ENCODE measurements at regions not wholly inside any gene's neighbourhood (a gene's known extent, or its start where the extent isn't known, plus 50 kb on each side); places are given as distances from the start of the nearest gene placed in this dataset.
"Not testable (repeated sequence)": the region's sequence is repeated elsewhere in the genome, so short reads cannot be mapped to it uniquely, and the experiment has no call there.

DNA sequence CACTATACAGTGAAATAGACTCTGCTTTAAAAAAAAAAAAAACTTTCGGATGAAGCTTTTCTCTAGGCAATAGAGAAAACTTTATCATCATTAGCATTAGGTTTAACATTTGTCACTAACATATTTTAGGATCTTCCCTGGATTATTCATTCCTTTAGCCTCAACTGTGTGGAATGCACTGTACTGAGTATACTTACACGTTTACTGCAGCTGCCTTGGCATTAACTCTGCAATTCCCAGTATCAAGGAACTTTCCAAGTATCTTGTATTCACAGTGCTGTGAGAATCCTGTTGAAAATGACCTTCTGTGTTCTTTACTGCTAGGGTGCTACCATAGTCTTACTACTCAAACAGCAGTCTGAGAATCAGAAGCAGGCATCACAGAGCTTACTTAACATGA lies 328.2 kb upstream of the COL3A1 start:
- DNase-seq (ENCODE audit: low spot score): no peak

DNA sequence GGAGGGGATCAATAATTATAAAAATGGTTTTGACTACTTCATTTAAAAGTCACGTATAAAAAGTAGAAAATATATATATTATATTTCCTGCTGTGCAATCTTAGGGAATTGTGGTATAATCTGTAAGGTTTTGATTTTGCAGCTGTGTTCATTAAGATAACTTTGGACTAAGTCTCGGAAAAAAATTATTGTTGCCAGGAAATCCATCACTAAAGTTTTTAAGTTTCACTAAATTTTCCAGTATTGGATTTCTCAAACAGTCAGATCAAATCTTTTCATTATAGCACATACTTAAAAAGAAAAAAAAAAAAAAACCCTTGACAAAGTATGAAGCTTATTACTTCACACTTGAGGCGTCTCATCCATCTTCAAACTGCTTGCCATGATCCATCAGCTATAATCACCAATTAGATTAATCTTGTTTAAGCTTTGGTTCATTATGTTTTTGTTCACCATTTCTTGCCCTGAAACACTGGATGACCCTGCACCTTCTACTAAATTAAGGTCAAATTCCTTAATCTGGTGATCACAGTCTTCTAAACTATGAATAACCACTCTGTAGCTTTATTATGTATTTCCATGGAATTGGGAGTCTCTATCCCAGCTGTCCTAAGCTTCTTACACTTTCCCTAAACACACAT lies 326.6 kb upstream of the COL3A1 start:
- DNase-seq (ENCODE audit: low spot score): no peak

DNA sequence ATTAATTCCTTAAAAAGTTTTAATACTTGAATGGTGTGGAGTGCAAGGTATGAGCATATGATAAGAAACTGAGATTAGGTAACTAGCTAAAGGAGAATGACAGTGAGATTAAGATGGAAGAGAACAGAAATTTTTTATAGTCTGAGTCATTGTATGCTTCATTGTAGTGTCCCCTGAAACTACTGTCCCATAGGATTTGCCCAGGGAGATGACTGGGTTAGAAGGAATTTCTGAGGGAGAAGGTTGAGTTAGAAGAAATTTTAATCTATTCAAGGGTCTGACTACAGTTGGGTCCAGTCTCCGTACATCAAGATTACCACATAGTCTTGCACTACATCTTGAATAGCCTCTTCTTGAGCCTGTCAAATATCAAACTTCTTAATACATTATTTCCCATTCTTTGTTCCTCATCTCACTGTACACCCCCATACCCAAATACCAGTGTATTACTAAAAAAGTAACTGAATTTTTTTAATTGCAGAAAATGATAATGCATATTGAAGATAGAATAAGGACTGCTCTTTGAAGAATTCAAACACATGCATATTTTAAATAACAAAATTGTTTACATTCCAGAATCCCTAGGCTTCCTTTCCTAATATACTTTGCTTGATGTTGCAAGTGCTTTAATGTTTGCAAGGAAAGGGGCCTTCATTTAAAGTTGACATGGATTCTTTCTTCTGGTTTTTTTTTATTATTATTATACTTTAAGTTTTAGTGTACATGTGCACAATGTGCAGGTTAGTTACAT lies 314.3 kb upstream of the COL3A1 start:
- no peak for DNase-seq (ENCODE audit: low spot score)

DNA sequence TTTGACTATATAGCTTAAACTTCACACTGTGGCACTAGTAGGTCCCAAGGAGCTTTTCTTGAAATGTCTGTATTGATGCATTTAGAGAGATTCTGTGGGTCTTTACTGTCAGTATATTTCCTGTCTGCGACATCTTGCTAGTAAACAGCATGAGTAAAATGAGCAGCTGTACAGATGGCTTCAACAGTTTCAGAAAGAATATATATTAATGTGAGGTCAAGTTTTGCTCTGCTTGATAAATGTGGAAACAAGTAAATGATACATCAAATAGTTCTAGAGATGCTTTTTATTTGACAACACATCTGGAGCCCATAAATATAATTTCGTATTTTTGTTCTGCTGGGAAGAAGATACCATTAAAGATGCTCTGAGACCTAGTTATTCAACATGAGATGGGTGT lies 310.9 kb upstream of the COL3A1 start:
- no peak for DNase-seq (ENCODE audit: low spot score)

DNA sequence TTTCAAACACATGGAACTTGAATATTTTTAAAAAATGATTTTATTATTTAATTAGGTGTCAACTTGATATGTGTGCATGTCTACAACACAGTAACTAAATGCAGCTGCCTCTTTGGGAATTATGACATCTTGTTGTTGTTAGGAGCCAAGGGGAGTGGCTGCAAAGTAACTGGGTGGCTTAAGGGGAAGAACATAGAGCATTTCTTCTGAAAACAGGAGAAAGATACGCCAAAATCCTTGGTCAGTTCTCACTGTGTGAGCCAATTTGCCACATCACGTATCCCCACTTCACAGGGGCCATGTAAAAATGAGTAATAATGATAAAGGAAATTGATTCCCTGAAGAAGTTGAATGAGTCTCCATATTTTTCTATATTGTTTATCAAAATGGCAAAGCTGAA lies 309.8 kb upstream of the COL3A1 start:
- DNase-seq (ENCODE audit: low spot score): peak; percentile 58

DNA sequence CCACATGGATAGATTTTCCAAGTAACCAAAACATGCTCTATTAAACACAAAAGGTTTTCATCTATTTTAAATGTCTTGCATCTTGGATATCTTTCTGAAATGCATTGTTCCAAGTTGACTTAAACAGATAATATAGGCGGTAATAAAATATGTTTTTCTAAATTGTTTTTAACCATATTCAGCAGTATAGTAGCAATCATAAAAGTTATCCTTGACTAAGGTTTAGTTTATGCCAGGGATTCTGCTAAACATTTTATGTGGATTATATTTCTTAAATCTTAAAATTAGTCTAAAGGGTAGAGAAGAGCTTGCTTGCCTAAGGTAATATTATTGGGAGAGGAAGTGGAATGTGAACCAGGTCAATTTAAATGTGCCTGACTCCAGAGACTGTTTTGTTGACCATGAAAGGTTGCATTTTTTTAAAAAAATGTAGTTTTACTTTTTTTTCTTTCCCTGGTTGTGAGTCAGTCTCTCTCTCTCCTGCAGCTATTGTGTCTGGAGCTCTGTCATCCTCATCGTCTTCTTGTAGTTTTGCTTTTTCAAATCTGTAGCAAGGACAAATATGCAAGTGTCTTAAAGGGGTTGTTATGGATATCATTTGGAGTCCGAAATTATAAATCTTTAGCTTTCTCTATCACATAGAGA lies 309.1 kb upstream of the COL3A1 start:
- DNase-seq (ENCODE audit: low spot score): no peak

DNA sequence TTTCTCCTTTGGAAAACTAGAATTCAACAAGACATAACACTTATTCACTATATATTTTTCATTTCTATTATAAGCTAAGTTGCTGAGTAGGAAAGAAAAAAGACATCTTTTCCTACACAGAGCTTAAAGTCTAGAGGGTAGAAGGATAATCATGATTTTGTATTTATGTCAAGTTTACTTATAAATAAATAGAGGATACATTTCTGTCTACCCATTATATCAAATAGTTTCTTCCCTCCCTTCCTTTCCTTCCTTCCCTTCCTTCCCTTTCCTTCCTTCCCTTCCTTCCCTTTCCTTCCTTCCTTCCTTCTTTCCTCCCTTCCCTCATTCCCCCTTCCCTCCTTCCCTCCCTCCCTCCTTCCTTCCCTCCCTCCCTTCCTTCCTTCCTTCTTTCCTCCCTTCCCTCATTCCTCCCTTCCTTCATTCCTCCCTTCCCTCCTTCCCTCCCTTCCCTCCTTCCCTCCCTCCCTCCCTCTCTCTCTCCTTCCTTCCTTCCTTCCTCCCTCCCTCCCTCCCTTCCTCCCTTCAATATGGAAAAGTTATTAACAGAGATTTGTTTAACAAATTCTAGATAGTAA lies 308.4 kb upstream of the COL3A1 start:
- no peak for DNase-seq (ENCODE audit: low spot score)

DNA sequence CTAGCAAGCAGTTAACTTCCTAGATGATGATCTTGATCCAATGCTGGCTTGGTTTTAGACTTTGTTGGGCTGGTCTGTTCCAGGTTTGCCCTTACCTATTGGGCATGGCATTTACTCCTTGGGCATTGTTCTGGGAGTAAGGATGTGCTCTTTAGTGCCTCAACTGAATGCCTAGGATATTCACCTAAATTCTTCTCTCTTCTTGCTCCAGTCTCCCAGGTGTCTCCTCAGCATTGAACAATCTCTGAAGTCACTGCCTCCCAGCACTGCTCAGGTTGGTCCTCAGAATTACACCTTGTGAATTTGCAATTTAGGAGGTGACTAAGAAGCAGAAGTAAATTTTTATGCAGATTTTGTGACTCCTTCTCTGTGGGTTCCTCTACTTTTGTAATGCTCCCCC lies 307.7 kb upstream of the COL3A1 start:
- no peak for DNase-seq (ENCODE audit: low spot score)

DNA sequence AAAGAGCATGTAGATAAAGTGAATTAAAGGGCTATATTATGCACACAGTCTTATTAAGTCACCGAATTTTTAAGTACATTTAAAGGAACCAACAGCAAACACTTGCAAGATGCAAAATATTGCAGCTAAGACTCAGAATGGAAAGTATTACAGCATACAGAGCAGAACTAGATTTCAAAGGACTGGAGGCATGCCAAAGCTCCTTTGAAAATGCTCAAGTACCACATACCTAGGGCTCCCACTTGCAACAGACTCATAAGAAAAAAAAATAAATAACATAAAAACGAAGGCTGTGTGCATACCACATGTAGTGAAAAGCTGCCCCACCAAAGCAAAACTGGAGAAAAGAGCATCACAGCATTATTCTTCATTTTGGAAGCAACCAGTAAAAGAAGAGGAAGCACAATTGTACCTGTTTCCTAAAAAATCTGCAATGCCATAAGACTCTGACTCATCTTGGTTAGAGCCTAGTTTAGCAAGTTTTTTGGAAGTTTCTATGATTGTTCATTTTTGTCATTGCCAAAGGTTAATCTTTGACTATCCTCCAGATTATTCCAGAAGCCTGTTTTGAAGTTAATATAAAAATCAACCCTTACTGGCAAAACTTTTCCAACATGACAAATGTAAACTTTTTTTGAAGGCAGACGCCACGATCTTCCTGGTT lies 306.0 kb upstream of the COL3A1 start:
- DNase-seq (ENCODE audit: low spot score): no peak

DNA sequence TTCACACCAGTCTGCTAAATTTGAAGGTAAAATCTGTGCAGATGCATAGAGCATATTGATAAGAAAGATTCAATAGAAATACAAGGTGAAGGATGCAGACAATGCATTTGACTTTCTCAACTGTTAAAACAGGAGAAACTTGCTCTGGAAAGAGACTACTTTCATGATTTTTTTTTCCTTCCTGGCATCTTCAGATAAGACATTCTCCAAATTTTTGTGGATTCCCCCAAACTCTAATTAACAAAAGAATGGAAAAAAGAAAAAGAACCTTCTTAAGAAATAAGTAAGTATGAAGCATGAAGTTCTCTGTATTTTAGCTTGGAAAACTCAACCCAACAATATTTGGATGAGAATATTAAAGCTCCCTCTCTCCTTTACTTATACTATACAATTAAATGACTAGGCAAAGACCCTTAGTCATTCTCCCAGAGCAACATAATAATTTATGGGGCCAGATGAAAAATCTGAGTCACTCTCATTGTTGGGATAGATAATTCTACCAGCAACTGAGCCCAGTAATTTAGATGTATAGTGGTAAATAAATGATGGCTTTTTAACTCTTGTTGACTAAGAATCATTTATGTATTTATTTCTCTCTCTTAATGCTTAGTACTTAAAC lies 298.7 kb upstream of the COL3A1 start:
- DNase-seq (ENCODE audit: low spot score): no peak

DNA sequence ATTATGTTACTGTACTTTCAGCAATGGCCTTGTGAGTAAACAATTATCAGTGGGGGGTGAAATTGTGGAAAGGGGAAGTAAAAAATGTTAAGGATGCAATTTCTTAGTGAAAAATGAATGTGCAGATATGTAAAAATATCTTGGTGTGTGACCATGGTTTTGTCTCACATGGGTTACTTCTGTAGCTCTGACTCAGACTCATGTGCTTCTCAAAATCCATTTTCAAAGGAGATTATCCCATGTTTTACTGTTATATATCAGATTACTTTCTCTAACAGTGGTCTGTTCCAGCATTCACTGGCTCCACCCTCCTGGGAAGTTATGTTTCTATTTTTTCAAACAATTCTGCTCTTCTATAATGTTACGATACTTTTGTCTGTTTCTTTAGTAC lies 298.2 kb upstream of the COL3A1 start:
- no peak for DNase-seq (ENCODE audit: low spot score)

DNA sequence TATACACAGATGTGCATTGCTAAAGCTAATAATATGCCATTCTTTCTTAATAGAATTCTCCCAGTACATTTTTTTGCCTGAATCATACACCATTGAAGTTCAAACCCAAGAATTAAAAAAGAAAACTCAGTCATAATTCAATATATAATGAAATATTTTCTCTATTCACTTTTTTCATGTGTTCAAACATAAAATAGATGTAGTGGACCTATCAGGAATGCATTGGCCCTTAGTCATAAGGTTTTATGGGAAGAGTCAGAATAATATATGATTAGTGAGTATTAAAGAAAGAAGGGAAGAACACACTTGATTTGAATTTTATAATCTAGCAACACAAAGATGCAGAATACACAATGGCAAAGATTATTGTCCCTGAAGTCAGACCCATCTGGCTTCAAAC lies 297.0 kb upstream of the COL3A1 start:
- DNase-seq (ENCODE audit: low spot score): no peak

DNA sequence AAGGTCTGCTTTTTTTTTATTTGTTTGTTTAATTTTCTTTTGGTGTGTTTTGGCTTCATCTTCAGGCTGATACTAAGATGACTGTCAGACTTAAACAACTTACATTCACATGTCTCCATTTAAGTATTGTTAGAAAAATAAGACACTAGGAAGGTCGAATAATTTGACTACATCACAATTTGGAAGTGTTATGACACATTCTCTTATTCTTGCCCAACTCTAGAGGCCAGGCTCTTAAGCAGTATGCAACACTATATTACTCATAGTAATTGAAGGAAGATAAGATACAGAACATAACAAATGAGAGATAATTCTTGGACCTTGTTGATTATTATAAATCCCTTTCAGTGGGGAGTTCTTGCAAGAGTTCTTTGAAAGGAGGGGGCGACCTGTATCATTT lies 295.3 kb upstream of the COL3A1 start:
- no peak for DNase-seq (ENCODE audit: low spot score)

DNA sequence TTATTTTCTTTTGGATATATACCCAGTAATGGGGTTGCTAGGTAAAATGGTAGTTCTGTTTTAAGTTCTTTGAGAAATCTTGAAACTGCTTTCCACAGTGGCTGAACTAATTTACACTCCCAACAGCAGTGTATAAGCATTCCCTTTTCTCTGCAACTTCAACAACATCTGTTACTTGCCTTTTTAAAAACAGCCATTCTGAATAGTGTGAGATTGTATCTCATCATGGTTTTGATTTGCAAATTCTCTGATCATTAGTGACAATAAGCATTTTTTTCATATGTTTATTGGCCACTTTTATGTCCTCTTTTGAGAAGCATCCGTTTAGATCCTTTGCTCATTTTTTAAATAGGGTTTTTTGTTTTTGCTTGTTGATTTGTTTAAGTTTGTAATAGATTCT lies 291.3 kb upstream of the COL3A1 start:
- DNase-seq (ENCODE audit: low spot score): no peak

DNA sequence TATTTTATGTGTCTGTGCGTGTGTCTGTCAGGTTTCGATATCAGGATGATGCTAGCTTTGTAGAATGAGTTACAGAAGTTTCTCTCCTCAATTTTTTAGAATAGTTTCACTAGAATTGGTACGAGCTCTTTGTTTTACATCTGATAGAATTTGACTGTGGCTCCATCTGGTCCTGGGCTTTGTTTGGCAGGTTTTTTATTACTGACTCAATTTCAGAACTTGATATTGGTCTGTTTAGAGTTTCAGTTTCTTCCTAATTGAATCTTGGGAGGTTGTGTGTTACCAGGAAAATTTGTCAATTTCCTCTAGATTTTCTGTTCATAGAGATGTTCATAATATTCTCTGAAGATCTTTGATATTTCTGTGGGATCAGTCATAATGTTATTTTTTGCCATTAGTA lies 289.4 kb upstream of the COL3A1 start:
- no peak for DNase-seq (ENCODE audit: low spot score)

DNA sequence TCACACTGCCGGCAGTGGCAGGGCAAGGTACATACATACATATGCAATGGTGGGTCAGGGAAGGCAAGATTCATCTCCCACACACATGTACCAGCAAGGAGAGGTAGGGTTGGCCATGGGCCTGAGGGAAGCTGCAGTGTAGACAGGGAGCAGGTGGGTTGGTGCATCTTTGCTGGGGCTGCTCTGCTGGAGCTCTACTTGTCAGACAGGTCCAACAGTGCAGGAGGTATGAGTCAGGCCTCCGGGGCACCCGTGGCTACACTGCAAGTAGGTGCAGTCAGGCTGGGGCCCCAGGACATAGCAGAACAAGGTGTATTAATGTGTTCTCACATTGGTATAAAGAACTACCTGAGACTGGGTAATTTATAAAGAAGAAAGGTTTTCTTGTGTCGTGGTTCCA lies 281.1 kb upstream of the COL3A1 start:
- DNase-seq (ENCODE audit: low spot score): no peak

DNA sequence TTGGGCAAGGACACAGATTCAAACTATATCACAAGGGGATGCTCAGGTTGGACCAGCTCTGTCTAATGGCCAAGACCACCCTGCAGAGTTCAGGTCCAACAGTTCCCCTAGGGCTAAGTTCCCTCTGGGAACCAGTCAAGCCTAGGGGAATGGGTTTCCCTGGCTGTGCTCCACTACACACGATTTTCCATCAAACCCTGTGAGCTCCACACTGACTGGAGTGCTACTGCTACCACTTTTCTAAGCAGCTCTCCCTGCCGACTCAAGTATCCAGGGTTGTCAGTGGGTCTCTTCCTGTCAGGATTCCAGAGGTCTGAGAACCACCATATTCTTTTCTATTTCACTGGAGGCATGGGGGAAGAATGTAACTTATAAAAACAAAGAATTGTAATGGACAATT lies 280.4 kb upstream of the COL3A1 start:
- no peak for DNase-seq (ENCODE audit: low spot score)

DNA sequence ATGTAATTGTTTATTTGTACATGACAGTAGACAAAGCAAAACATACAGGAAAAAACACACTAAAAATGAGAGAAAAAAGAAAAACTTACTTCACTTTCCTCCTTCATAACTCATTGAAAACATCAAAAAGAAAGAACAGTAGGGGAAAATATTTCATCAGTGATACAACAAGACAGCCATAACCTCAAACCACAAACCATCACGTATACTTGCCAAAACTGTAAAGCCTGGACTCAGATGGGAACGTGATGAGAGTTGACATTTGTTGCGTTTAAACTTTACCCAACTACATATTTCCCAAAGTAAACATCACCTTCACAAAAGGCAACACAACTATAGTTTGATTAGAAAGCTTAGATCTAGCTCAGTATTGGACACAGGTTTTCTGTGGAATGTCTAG lies 278.2 kb upstream of the COL3A1 start:
- no peak for DNase-seq (ENCODE audit: low spot score)

DNA sequence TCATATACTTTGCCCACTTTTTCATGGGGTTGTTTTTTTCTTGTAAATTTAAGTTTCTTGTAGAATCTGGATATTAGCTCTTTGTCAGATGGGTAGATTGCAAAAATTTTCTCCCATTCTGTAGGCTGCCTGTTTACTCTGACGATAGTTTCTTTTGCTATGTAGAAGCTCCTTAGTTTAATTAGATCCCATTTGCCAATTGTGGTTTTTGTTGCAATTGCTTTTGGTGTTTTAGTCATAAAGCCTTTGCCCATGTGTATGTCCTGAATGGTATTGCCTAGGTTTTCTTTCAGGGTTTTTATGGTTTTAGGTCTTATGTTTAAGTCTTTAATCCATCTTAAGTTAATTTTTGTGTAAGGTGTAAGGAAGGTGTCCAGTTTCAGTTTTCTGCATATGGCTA lies 276.0 kb upstream of the COL3A1 start:
- DNase-seq (ENCODE audit: low spot score): not testable (repeated sequence)

DNA sequence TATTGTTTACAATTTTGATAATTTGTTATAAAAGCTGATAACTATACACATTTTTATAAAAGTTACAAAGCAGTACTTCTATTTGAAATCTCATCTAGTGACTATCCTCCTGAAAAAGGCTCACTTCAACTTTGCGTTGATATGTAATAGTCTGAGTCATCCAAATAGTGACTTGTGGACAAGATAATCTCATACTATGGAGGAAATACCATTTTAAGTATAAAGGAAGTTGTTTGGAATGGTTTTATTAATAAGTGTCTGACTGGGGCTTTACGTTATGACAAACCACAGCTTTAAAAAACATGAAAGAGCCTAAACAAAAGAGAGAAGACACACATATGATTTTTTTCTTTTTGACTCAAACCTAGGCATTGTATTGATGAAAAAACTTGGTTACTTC lies 272.3 kb upstream of the COL3A1 start:
- no peak for DNase-seq (ENCODE audit: low spot score)

DNA sequence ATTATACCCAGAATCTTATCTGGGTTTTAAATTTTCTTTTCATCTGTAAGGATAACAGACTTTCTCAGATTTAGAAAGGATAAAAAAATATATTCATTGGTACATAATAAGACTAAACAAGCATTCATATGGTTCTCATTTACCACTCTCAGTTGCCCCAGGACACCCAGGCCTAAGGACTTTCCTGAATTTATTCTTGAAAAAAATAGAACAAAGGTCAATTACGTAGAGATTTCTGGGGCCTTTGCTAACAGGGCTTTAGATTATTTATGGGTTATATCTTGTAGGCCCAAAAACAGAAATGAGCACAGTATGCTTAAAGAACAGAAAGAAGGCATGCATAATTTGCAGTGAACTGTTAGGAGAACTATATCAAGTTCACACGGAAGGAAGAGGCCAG lies 269.0 kb upstream of the COL3A1 start:
- DNase-seq (ENCODE audit: low spot score): no peak

DNA sequence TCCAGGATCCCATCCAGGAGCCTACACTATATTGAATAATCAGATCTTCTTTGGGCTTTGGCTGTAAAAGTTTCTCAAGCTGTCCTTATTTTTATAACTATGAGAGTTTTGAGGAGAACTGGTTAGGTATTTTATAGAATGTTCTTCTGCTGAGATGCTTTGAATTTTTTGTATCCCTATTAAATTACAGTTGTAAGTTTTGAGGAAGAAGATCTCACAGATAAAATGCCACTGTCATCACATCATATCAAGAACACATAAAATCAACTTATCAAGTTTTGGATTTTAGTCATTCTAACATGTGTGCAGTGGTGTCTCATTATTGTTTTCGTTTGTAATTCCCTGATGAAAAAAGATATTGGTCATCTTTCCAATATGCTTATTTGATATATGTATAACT lies 260.2 kb upstream of the COL3A1 start:
- no peak for DNase-seq (ENCODE audit: low spot score)

Measured in left forelimb (tissue), 1 donor.